ENCODE measurements at regions not wholly inside any gene's neighbourhood (a gene's known extent, or its start where the extent isn't known, plus 50 kb on each side); places are given as distances from the start of the nearest gene placed in this dataset.

GRCh38 chr7:88635149-88635548 lies 124.4 kb upstream of the ZNF804B start:
- CTCF ChIA-PET = no interaction called here
- no peak for DNase-seq (ENCODE audit: low read depth, low spot score)
- H3K4me3 ChIP-seq (ENCODE audit: low read depth, low read length) = no peak overlapping the region
- TF ChIP-seq CTCF (IDR thresholded peaks at IDR 0.05; ENCODE audit: insufficient read depth, low read length, missing control alignments) = no peak
- POLR2A ChIA-PET = no interaction called here

GRCh38 chr7:88629559-88629958 lies 129.9 kb upstream of the ZNF804B start:
- no peak for DNase-seq (ENCODE audit: low read depth, low spot score)
- TF ChIP-seq CTCF (IDR thresholded peaks at IDR 0.05; ENCODE audit: insufficient read depth, low read length, missing control alignments) = no peak
- H3K4me3 ChIP-seq (ENCODE audit: low read depth, low read length) = no peak overlapping the region
- POLR2A ChIA-PET = no interaction called here
- CTCF ChIA-PET = no interaction called here

GRCh38 chr7:88628363-88629085 lies 131.0 kb upstream of the ZNF804B start:
- CTCF ChIA-PET = no interaction called here
- POLR2A ChIA-PET = no interaction called here
- DNase-seq (ENCODE audit: low read depth, low spot score) = no peak
- no peak for TF ChIP-seq CTCF (IDR thresholded peaks at IDR 0.05; ENCODE audit: insufficient read depth, low read length, missing control alignments)
- H3K4me3 ChIP-seq (ENCODE audit: low read depth, low read length) = no peak overlapping the region

- H3K4me3 ChIP-seq (ENCODE audit: low read depth, low read length) = no peak overlapping the region
- ChIA-PET POLR2A (no interaction called here), CTCF (no interaction called here)
- TF ChIP-seq CTCF (IDR thresholded peaks at IDR 0.05; ENCODE audit: insufficient read depth, low read length, missing control alignments) = no peak
- no peak for DNase-seq (ENCODE audit: low read depth, low spot score)
These were observed 142.3 kb upstream of the ZNF804B start for GRCh38 chr7:88617185-88617584.

- no peak for DNase-seq (ENCODE audit: low read depth, low spot score)
- POLR2A ChIA-PET = no interaction called here
- CTCF ChIA-PET = no interaction called here
- no peak for TF ChIP-seq CTCF (IDR thresholded peaks at IDR 0.05; ENCODE audit: insufficient read depth, low read length, missing control alignments)
- no peak overlapping the region for H3K4me3 ChIP-seq (ENCODE audit: low read depth, low read length)
These were observed 144.2 kb upstream of the ZNF804B start for GRCh38 chr7:88615336-88615735.

GRCh38 chr7:88614736-88615135 lies 144.8 kb upstream of the ZNF804B start:
- TF ChIP-seq CTCF (IDR thresholded peaks at IDR 0.05; ENCODE audit: insufficient read depth, low read length, missing control alignments) = no peak
- POLR2A ChIA-PET = no interaction called here
- CTCF ChIA-PET = no interaction called here
- DNase-seq (ENCODE audit: low read depth, low spot score) = no peak
- H3K4me3 ChIP-seq (ENCODE audit: low read depth, low read length) = no peak overlapping the region
